ENCODE measurements at regions not wholly inside any gene's neighbourhood (a gene's known extent, or its start where the extent isn't known, plus 50 kb on each side); places are given as distances from the start of the nearest gene placed in this dataset.

DNA sequence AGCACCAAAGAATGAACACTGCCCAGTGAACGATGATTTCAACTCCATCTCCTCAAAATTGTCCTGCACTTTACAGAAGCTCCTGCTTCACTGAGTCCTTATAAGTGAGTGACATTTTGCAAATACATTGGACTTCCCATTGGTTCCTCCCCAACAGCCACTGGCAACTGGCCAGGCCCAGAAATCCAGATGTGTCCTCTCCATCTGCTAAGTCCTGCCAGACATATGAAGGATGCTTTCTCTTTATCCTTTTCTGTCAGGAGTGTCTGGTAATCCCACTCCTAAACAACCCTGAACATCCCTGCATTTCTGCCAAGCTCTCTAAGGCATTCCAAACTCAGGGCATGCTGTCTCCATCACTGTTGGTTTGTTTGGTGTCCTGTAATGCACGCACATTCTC lies 271.8 kb downstream of the RRAGC start:
- TF ChIP-seq, protein P1, sequence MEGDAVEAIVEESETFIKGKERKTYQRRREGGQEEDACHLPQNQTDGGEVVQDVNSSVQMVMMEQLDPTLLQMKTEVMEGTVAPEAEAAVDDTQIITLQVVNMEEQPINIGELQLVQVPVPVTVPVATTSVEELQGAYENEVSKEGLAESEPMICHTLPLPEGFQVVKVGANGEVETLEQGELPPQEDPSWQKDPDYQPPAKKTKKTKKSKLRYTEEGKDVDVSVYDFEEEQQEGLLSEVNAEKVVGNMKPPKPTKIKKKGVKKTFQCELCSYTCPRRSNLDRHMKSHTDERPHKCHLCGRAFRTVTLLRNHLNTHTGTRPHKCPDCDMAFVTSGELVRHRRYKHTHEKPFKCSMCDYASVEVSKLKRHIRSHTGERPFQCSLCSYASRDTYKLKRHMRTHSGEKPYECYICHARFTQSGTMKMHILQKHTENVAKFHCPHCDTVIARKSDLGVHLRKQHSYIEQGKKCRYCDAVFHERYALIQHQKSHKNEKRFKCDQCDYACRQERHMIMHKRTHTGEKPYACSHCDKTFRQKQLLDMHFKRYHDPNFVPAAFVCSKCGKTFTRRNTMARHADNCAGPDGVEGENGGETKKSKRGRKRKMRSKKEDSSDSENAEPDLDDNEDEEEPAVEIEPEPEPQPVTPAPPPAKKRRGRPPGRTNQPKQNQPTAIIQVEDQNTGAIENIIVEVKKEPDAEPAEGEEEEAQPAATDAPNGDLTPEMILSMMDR (IDR thresholded peaks at IDR 0.05; ENCODE audit: poor library complexity, severe bottlenecking), result no peak
- TF ChIP-seq TAF1 (IDR thresholded peaks at IDR 0.05; ENCODE audit: low read depth) (no peak), EP300 (conservative IDR thresholded peaks at IDR 0.05; ENCODE audit: poor library complexity, severe bottlenecking) (no peak), POLR2AphosphoS5 (IDR thresholded peaks at IDR 0.05) (no peak), RAD21 (conservative IDR thresholded peaks at IDR 0.05) (no peak), EZH2 (IDR thresholded peaks at IDR 0.05; ENCODE audit: borderline replicate concordance, insufficient read depth, low read length, poor library complexity, severe bottlenecking) (no peak), SMC3 (conservative IDR thresholded peaks at IDR 0.05; ENCODE audit: poor library complexity) (no peak)
- TF ChIP-seq, protein P2, sequence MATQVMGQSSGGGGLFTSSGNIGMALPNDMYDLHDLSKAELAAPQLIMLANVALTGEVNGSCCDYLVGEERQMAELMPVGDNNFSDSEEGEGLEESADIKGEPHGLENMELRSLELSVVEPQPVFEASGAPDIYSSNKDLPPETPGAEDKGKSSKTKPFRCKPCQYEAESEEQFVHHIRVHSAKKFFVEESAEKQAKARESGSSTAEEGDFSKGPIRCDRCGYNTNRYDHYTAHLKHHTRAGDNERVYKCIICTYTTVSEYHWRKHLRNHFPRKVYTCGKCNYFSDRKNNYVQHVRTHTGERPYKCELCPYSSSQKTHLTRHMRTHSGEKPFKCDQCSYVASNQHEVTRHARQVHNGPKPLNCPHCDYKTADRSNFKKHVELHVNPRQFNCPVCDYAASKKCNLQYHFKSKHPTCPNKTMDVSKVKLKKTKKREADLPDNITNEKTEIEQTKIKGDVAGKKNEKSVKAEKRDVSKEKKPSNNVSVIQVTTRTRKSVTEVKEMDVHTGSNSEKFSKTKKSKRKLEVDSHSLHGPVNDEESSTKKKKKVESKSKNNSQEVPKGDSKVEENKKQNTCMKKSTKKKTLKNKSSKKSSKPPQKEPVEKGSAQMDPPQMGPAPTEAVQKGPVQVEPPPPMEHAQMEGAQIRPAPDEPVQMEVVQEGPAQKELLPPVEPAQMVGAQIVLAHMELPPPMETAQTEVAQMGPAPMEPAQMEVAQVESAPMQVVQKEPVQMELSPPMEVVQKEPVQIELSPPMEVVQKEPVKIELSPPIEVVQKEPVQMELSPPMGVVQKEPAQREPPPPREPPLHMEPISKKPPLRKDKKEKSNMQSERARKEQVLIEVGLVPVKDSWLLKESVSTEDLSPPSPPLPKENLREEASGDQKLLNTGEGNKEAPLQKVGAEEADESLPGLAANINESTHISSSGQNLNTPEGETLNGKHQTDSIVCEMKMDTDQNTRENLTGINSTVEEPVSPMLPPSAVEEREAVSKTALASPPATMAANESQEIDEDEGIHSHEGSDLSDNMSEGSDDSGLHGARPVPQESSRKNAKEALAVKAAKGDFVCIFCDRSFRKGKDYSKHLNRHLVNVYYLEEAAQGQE (IDR thresholded peaks at IDR 0.05; ENCODE audit: borderline replicate concordance), result no peak

All from neural cell (in vitro differentiated cells).